ENCODE measurements at regions not wholly inside any gene's neighbourhood (a gene's known extent, or its start where the extent isn't known, plus 50 kb on each side); places are given as distances from the start of the nearest gene placed in this dataset.

- Mint-ChIP-seq H3K4me3 (ENCODE audit: unreplicated experiment) (no peak overlapping the region), H3K27me3 (ENCODE audit: unreplicated experiment) (no peaks in the 10 kb centered on the region), H3K36me3 (ENCODE audit: unreplicated experiment) (no peaks in the 10 kb centered on the region), H3K9me3 (ENCODE audit: unreplicated experiment) (peaks cover 7% of the 10 kb centered on the region), H3K4me1 (ENCODE audit: unreplicated experiment) (no peaks in the 10 kb centered on the region), H3K27ac (ENCODE audit: unreplicated experiment) (no peak overlapping the region)
- TF ChIP-seq CTCF (IDR thresholded peaks at IDR 0.05): no peak
- no peak for DNase-seq (ENCODE audit: extremely low spot score, unreplicated experiment)
Observed at GRCh38 chr2:117523711-117524238, 290.7 kb upstream of the DDX18 start.

GRCh38 chr2:117536139-117536538 lies 278.4 kb upstream of the DDX18 start:
- Mint-ChIP-seq H3K4me3 (ENCODE audit: unreplicated experiment) (no peak overlapping the region), H3K4me1 (ENCODE audit: unreplicated experiment) (no peaks in the 10 kb centered on the region), H3K27me3 (ENCODE audit: unreplicated experiment) (no peaks in the 10 kb centered on the region), H3K36me3 (ENCODE audit: unreplicated experiment) (no peaks in the 10 kb centered on the region), H3K27ac (ENCODE audit: unreplicated experiment) (no peak overlapping the region), H3K9me3 (ENCODE audit: unreplicated experiment) (peaks cover 32% of the 10 kb centered on the region)
- no peak for TF ChIP-seq CTCF (IDR thresholded peaks at IDR 0.05)
- no peak for DNase-seq (ENCODE audit: extremely low spot score, unreplicated experiment)

GRCh38 chr2:117537032-117537431 lies 277.5 kb upstream of the DDX18 start:
- peaks cover 30% of the 10 kb centered on the region for H3K9me3 Mint-ChIP-seq (ENCODE audit: unreplicated experiment)
- TF ChIP-seq CTCF (IDR thresholded peaks at IDR 0.05): no peak
- H3K4me3 Mint-ChIP-seq (ENCODE audit: unreplicated experiment): no peak overlapping the region
- DNase-seq (ENCODE audit: extremely low spot score, unreplicated experiment): no peak
- no peak overlapping the region for H3K27ac Mint-ChIP-seq (ENCODE audit: unreplicated experiment)
- H3K4me1 Mint-ChIP-seq (ENCODE audit: unreplicated experiment): no peaks in the 10 kb centered on the region
- H3K27me3 Mint-ChIP-seq (ENCODE audit: unreplicated experiment): no peaks in the 10 kb centered on the region
- no peaks in the 10 kb centered on the region for H3K36me3 Mint-ChIP-seq (ENCODE audit: unreplicated experiment)

GRCh38 chr2:117551858-117552257 lies 262.6 kb upstream of the DDX18 start:
- Mint-ChIP-seq H3K27ac (ENCODE audit: unreplicated experiment) (no peak overlapping the region), H3K4me1 (ENCODE audit: unreplicated experiment) (no peaks in the 10 kb centered on the region), H3K4me3 (ENCODE audit: unreplicated experiment) (no peak overlapping the region), H3K27me3 (ENCODE audit: unreplicated experiment) (no peaks in the 10 kb centered on the region), H3K36me3 (ENCODE audit: unreplicated experiment) (no peaks in the 10 kb centered on the region), H3K9me3 (ENCODE audit: unreplicated experiment) (peaks cover 2% of the 10 kb centered on the region)
- DNase-seq (ENCODE audit: extremely low spot score, unreplicated experiment): no peak
- TF ChIP-seq CTCF (IDR thresholded peaks at IDR 0.05): no peak

- peaks cover 5% of the 10 kb centered on the region for H3K9me3 Mint-ChIP-seq (ENCODE audit: unreplicated experiment)
- no peaks in the 10 kb centered on the region for H3K4me1 Mint-ChIP-seq (ENCODE audit: unreplicated experiment)
- H3K27ac Mint-ChIP-seq (ENCODE audit: unreplicated experiment): no peak overlapping the region
- no peak for DNase-seq (ENCODE audit: extremely low spot score, unreplicated experiment)
- no peaks in the 10 kb centered on the region for H3K27me3 Mint-ChIP-seq (ENCODE audit: unreplicated experiment)
- TF ChIP-seq CTCF (IDR thresholded peaks at IDR 0.05): no peak
- H3K4me3 Mint-ChIP-seq (ENCODE audit: unreplicated experiment): no peak overlapping the region
- no peaks in the 10 kb centered on the region for H3K36me3 Mint-ChIP-seq (ENCODE audit: unreplicated experiment)
Observed at GRCh38 chr2:117553448-117553847, 261.0 kb upstream of the DDX18 start.
